ENCODE measurements at regions not wholly inside any gene's neighbourhood (a gene's known extent, or its start where the extent isn't known, plus 50 kb on each side); places are given as distances from the start of the nearest gene placed in this dataset.

GRCh38 chr6:140071601-140072062 is 697.2 kb upstream of the CITED2 start:
- DNase-seq, result peak in 2 of 3 donors; percentile 21 to 22

- DNase-seq, result no peak
These were observed 696.5 kb upstream of the CITED2 start for GRCh38 chr6:140070846-140071473.

- no peak for DNase-seq
These were observed 695.1 kb upstream of the CITED2 start for GRCh38 chr6:140069576-140069975.

- DNase-seq, result no peak
These were observed 694.4 kb upstream of the CITED2 start for GRCh38 chr6:140068801-140069200.

GRCh38 chr6:140064366-140064765 is 689.9 kb upstream of the CITED2 start:
- no peak for DNase-seq

GRCh38 chr6:140063021-140063399 is 688.6 kb upstream of the CITED2 start:
- no peak for DNase-seq

GRCh38 chr6:140062043-140063020 is 687.9 kb upstream of the CITED2 start:
- DNase-seq, result no peak

GRCh38 chr6:140061110-140062042 is 686.9 kb upstream of the CITED2 start:
- DNase-seq, result no peak

GRCh38 chr6:140059947-140060346 is 685.5 kb upstream of the CITED2 start:
- peak in 2 of 3 donors; percentile 34 to 49 for DNase-seq

- no peak for DNase-seq
These were observed 684.4 kb upstream of the CITED2 start for GRCh38 chr6:140058863-140059262.

GRCh38 chr6:140052736-140053729 is 678.6 kb upstream of the CITED2 start:
- DNase-seq, result peak in 2 of 3 donors; percentile 22 to 38

GRCh38 chr6:140051521-140052512 is 677.4 kb upstream of the CITED2 start:
- DNase-seq, result peak in 2 of 3 donors; percentile 57 to 64

- DNase-seq, result no peak
These were observed 675.9 kb upstream of the CITED2 start for GRCh38 chr6:140050101-140050995.

- no peak for DNase-seq
These were observed 674.8 kb upstream of the CITED2 start for GRCh38 chr6:140049251-140049650.

GRCh38 chr6:140048202-140048790 is 673.8 kb upstream of the CITED2 start:
- DNase-seq, result no peak

GRCh38 chr6:140047321-140047720 is 672.9 kb upstream of the CITED2 start:
- no peak for DNase-seq

- peak; percentile 69 to 89 (median 86) for DNase-seq
These were observed 671.7 kb upstream of the CITED2 start for GRCh38 chr6:140046016-140046632.

GRCh38 chr6:140045116-140045515 is 670.7 kb upstream of the CITED2 start:
- DNase-seq, result no peak

Data from suppressor macrophage treated with lipopolysaccharide for 1 hour (primary cell).